Thyroid gland (tissue), 4 donors: ENCODE measurements at regions not wholly inside any gene's neighbourhood (a gene's known extent, or its start where the extent isn't known, plus 50 kb on each side); places are given as distances from the start of the nearest gene placed in this dataset.

Experiments used
- POLR2A ChIP-seq, 2 donors: fragments of 450-650 bp; IDR thresholded peaks; one replicate each; pipeline ENCODE4 v1.6.1; 2017; ENCODE audit warnings: antibody characterized with exemption in 2 of 2, mild to moderate bottlenecking in 2 of 2, moderate library complexity in 1 of 2
- TF ChIP-seq, protein P1 (sequence below), 6 experiments: fragments of 200-600 bp in 3 of 6; fragments of 450-650 bp in 3 of 6; sonication (generic) in 3 of 6; IDR thresholded peaks; one replicate each; pipeline ENCODE4 v1.5.1; 2016 to 2019; ENCODE audit warnings: antibody characterized with exemption in 6 of 6, mild to moderate bottlenecking in 2 of 6, inconsistent platforms in 1 of 6, moderate library complexity in 1 of 6

DNA sequence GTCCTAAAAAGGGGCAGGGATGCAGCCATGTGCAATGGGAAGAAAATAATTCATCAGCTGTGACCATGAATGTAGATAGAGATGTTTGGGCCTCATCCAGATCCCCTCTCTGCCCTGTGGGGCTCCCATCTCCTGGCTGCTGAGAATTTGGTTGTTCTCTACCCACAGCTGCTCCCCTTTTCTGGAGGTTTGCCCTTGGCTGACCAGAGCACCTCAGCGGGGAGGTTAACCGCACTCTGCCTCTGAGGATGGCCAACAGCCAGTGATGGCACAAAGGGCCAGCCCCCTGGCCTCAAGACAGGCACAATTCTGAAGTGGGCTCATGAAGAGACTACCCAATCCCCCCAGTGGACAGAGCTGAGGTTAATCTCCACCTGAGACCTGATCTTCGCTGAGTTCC lies 61.5 kb upstream of the SERP2 start:
- TF ChIP-seq, protein P1, sequence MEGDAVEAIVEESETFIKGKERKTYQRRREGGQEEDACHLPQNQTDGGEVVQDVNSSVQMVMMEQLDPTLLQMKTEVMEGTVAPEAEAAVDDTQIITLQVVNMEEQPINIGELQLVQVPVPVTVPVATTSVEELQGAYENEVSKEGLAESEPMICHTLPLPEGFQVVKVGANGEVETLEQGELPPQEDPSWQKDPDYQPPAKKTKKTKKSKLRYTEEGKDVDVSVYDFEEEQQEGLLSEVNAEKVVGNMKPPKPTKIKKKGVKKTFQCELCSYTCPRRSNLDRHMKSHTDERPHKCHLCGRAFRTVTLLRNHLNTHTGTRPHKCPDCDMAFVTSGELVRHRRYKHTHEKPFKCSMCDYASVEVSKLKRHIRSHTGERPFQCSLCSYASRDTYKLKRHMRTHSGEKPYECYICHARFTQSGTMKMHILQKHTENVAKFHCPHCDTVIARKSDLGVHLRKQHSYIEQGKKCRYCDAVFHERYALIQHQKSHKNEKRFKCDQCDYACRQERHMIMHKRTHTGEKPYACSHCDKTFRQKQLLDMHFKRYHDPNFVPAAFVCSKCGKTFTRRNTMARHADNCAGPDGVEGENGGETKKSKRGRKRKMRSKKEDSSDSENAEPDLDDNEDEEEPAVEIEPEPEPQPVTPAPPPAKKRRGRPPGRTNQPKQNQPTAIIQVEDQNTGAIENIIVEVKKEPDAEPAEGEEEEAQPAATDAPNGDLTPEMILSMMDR (IDR thresholded peaks at IDR 0.05) = no peak
- no peak for TF ChIP-seq POLR2A (IDR thresholded peaks at IDR 0.05)
